Suprapubic skin (tissue), 3 donors: ENCODE measurements at regions not wholly inside any gene's neighbourhood (a gene's known extent, or its start where the extent isn't known, plus 50 kb on each side); places are given as distances from the start of the nearest gene placed in this dataset.

ENCODE experiments used
- POLR2A ChIP-seq, 2 donors: fragments of 450-650 bp; IDR thresholded peaks; one replicate each; pipeline ENCODE4 v1.6.1; 2017; ENCODE audit warnings: antibody characterized with exemption in 2 of 2, mild to moderate bottlenecking in 2 of 2, moderate library complexity in 2 of 2
- TF ChIP-seq, protein P1 (sequence below), 2 donors: fragments of 200-600 bp in 1 of 2; fragments of 450-650 bp in 1 of 2; sonication (generic) in 1 of 2; IDR thresholded peaks; one replicate each; pipeline ENCODE4 v1.5.1; 2016 to 2019; ENCODE audit warnings: antibody characterized with exemption in 2 of 2, mild to moderate bottlenecking in 1 of 2, moderate library complexity in 1 of 2

DNA sequence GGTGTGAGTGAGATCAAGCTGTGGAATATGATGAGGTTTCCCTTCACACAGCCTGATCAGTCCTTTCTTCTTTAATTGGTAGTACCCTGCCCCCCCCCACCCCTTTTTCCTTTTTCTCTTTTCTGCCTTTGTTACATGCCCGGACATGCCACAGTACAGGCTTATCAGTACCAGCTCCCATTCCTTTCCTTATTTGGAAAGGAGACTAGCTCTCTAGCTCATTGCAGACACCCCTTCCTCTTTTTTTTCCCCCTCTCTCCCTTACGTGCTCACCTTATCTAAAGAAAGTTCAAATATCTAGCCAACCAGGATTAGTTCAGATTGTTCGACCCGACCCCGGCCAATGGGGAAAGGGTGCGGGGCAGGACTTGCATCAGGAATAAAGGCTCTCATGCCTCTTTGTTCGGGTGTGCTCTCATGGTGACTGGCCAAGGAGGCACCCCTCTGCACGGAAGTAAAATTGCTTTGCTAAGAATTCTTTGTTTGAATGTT, 230.4 kb downstream of the ACTR3B start:
- TF ChIP-seq POLR2A (IDR thresholded peaks at IDR 0.05) = no peak
- TF ChIP-seq, protein P1, sequence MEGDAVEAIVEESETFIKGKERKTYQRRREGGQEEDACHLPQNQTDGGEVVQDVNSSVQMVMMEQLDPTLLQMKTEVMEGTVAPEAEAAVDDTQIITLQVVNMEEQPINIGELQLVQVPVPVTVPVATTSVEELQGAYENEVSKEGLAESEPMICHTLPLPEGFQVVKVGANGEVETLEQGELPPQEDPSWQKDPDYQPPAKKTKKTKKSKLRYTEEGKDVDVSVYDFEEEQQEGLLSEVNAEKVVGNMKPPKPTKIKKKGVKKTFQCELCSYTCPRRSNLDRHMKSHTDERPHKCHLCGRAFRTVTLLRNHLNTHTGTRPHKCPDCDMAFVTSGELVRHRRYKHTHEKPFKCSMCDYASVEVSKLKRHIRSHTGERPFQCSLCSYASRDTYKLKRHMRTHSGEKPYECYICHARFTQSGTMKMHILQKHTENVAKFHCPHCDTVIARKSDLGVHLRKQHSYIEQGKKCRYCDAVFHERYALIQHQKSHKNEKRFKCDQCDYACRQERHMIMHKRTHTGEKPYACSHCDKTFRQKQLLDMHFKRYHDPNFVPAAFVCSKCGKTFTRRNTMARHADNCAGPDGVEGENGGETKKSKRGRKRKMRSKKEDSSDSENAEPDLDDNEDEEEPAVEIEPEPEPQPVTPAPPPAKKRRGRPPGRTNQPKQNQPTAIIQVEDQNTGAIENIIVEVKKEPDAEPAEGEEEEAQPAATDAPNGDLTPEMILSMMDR (IDR thresholded peaks at IDR 0.05) = no peak
